Endothelial cell of umbilical vein (primary cell): ENCODE measurements at regions not wholly inside any gene's neighbourhood (a gene's known extent, or its start where the extent isn't known, plus 50 kb on each side); places are given as distances from the start of the nearest gene placed in this dataset.

Experiments
- BruUV-seq: library from RNA; stranded (reverse); fragments of 400-500 nt; replicated peaks from 2 replicates; lab custom pipeline; 2021; lab: Mats Ljungman, UMichigan
- CTCF ChIA-PET: fragments of 300-600, 350-600 bp; sonication (Branson Sonifier 250); formaldehyde crosslinking; loops from one replicate; lab custom pipeline; 2021; ENCODE audit warnings: antibody characterized with exemption, inconsistent platforms; lab: Charles Lee
- POLR2A ChIA-PET: fragments of 300-600, 350-600 bp; sonication (Branson Sonifier 250); formaldehyde crosslinking; loops from one replicate; lab custom pipeline; 2021; ENCODE audit warnings: antibody characterized with exemption, inconsistent platforms; lab: Charles Lee
- DNase-seq: peaks from one replicate; pipeline ENCODE4 v3.0.0-alpha.2; 2011; ENCODE audit warnings: low read depth, low spot score
- FAIRE-seq: peaks from 2 replicates; lab custom pipeline; 2011; peaks lifted over from hg19 to GRCh38; lab: Jason Lieb, UNC
- H2AFZ ChIP-seq: 2 replicates; pipeline ENCODE4 v1.6.0; 2012; ENCODE audit warnings: low read depth, low read length, control low read depth, inconsistent platforms
- H3K27ac ChIP-seq: 2 replicates; pipeline ENCODE4 v1.5.1; 2011; ENCODE audit warnings: low read depth, mild to moderate bottlenecking, control low read depth, low read length, moderate library complexity; ENCODE audit not compliant: insufficient read depth
- H3K27me3 ChIP-seq, 2 experiments: 2 replicates each; pipeline versions ENCODE4 v1.6.0 to v1.6.1; 2011; ENCODE audit warnings: low read length in 2 of 2, mixed read lengths in 1 of 2; ENCODE audit not compliant: control insufficient read depth in 2 of 2, insufficient read depth in 2 of 2
- H3K36me3 ChIP-seq, 2 experiments: 2 replicates in 1 of 2; 3 replicates in 1 of 2; pipeline ENCODE4 v1.5.1; 2011; ENCODE audit warnings: low read length in 2 of 2, mild to moderate bottlenecking in 1 of 2, moderate library complexity in 1 of 2; ENCODE audit not compliant: control insufficient read depth in 2 of 2, insufficient read depth in 2 of 2; ENCODE audit errors: extremely low read depth in 1 of 2
- H3K4me1 ChIP-seq: 3 replicates; pipeline ENCODE4 v1.5.1; 2011; ENCODE audit warnings: mild to moderate bottlenecking, low read length; ENCODE audit not compliant: control insufficient read depth, insufficient read depth; ENCODE audit errors: extremely low read depth
- H3K4me2 ChIP-seq: 2 replicates; pipeline ENCODE4 v1.6.1; 2011; ENCODE audit warnings: low read length, control low read depth, mixed read lengths; ENCODE audit not compliant: insufficient read depth
- H3K4me3 ChIP-seq, 3 experiments: fragments of 200-600 bp in 1 of 3; sonication (generic), shearing (Covaris generic) in 1 of 3; replicated peaks in 1 of 3; 2 replicates each; pipeline ENCODE4 v1.5.1; 2011 to 2016; ENCODE audit warnings: control low read depth in 3 of 3, low read length in 3 of 3, mild to moderate bottlenecking in 2 of 3, inconsistent platforms in 1 of 3, low read depth in 1 of 3, moderate library complexity in 1 of 3; ENCODE audit not compliant: insufficient read depth in 1 of 3
- H3K79me2 ChIP-seq: 2 replicates; pipeline ENCODE4 v1.6.0; 2012; ENCODE audit warnings: low read length, inconsistent platforms; ENCODE audit not compliant: control insufficient read depth, insufficient read depth
- H3K9ac ChIP-seq: replicated peaks from 2 replicates; pipeline ENCODE3; 2011; ENCODE audit warnings: low read length, control low read depth; ENCODE audit not compliant: insufficient read depth; ENCODE audit errors: extremely low read depth
- H3K9me1 ChIP-seq: replicated peaks from 3 replicates; pipeline ENCODE4 v1.6.0; 2011; ENCODE audit warnings: mild to moderate bottlenecking, low read length; ENCODE audit not compliant: control insufficient read depth, insufficient read depth; ENCODE audit errors: extremely low read depth
- H3K9me3 ChIP-seq: replicated peaks from 2 replicates; pipeline ENCODE4 v1.5.1; 2012; ENCODE audit warnings: low read length, inconsistent platforms; ENCODE audit not compliant: control insufficient read depth, insufficient read depth
- H4K20me1 ChIP-seq: replicated peaks from 2 replicates; pipeline ENCODE3; 2011; ENCODE audit warnings: mild to moderate bottlenecking, low read length; ENCODE audit not compliant: control insufficient read depth, insufficient read depth; ENCODE audit errors: extremely low read depth
- CTCF ChIP-seq, 2 donors: IDR thresholded peaks; 1 replicate in 1 of 2; 2 replicates in 1 of 2; pipeline ENCODE4 v1.5.1; 2011; ENCODE audit warnings: low read length in 2 of 2, mild to moderate bottlenecking in 2 of 2, moderate library complexity in 2 of 2, control low read depth in 1 of 2, inconsistent platforms in 1 of 2, low read depth in 1 of 2; ENCODE audit not compliant: insufficient read depth in 1 of 2; ENCODE audit errors: extremely low read depth in 1 of 2
- EZH2 ChIP-seq: IDR thresholded peaks from 2 replicates; pipeline ENCODE4 v1.6.1; 2012; ENCODE audit warnings: borderline replicate concordance, low read depth, mild to moderate bottlenecking, moderate library complexity, low read length, inconsistent platforms; ENCODE audit not compliant: severe bottlenecking
- FOS ChIP-seq: IDR thresholded peaks from 2 replicates; pipeline ENCODE4 v1.6.1; 2011; ENCODE audit warnings: mild to moderate bottlenecking, low read length, moderate library complexity, borderline replicate concordance; ENCODE audit not compliant: insufficient read depth
- GATA2 ChIP-seq: IDR thresholded peaks from 2 replicates; pipeline ENCODE4 v1.7.0; 2011; ENCODE audit warnings: low read depth, mild to moderate bottlenecking, moderate library complexity, mixed read lengths, low read length; ENCODE audit not compliant: insufficient read length, insufficient read depth
- JUN ChIP-seq: IDR thresholded peaks from 2 replicates; pipeline ENCODE4 v1.6.1; 2011; ENCODE audit warnings: borderline replicate concordance, low read depth; ENCODE audit not compliant: insufficient read length, insufficient read depth
- MYC ChIP-seq: IDR thresholded peaks from one replicate; pipeline ENCODE4 v1.6.1; 2011; ENCODE audit warnings: mild to moderate bottlenecking, low read depth, low read length
- POLR2A ChIP-seq: IDR thresholded peaks from 2 replicates; pipeline ENCODE4 v1.6.1; 2012; ENCODE audit warnings: low read depth, mild to moderate bottlenecking, control low read depth, low read length
- dilution Hi-C: fragments of 300-500 bp; cut with MboI; formaldehyde crosslinking; loops from one replicate; pipeline ENCODE4 v1.15.0; 2019; ENCODE audit warnings: low sequenced_read_pairs; ENCODE audit not compliant: extremely low pct_ligation_motif_present
- intact Hi-C: fragments of 100-400 bp; cut with micrococcal nuclease; formaldehyde crosslinking; loops from one replicate; pipeline ENCODE4 v1.10.0; 2022
- TF ChIP-seq, protein P1 (sequence below): IDR thresholded peaks from 2 replicates; pipeline ENCODE4 v1.6.1; 2011; ENCODE audit not compliant: insufficient read depth, insufficient read length

DNA sequence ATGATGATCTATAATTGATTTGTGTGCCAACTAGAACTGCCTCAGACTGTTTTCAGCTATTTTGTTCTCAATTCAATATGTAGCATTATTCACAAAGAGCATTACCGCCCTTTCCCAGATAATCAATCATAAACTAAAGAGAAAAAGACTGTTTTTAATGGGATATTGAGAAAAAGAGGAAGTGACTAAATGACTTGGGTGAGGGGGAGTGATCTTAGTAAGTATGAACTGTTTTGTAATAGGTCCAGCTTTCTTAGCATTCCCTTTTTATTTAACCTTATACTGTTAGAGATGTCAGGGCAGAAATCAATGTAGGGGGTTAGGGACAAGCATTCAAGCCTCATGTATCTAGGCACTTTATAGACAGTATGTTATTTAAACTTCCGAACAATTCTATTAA, 157.8 kb upstream of the DPYD start:
- H3K27me3 ChIP-seq = no peaks in the 10 kb centered on the region
- no peak overlapping the region for H3K4me3 ChIP-seq
- H3K36me3 ChIP-seq = no peaks in the 10 kb centered on the region
- DNase-seq = no peak
- dilution Hi-C loops = no loop called here
- no peaks in the 10 kb centered on the region for H3K9me3 ChIP-seq
- no peaks in the 10 kb centered on the region for H4K20me1 ChIP-seq
- peaks cover 19% of the 10 kb centered on the region for H3K4me1 ChIP-seq
- no peak for FAIRE-seq
- intact Hi-C loops = no loop called here
- POLR2A ChIA-PET = no interaction called here
- H3K4me2 ChIP-seq = no peak overlapping the region
- H3K27ac ChIP-seq = no peak overlapping the region
- CTCF ChIA-PET = interaction anchor here (1.0 kb wide), 1 partner anchor 8 kb away, joined by 3 read pairs; no protein-coding TSS in a partner anchor
- no peaks in the 10 kb centered on the region for H3K79me2 ChIP-seq
- no TSS peak for BruUV-seq
- no peak overlapping the region for H3K9ac ChIP-seq
- H2AFZ ChIP-seq = no peak overlapping the region
- TF ChIP-seq EZH2 = no peak
- TF ChIP-seq CTCF (IDR thresholded peaks at IDR 0.05; ENCODE audit: extremely low read depth in 1 of 2, insufficient read depth in 1 of 2, low read depth in 1 of 2, low read length in 2 of 2) = no peak
- no peak for TF ChIP-seq FOS
- TF ChIP-seq GATA2 = no peak
- no peak for TF ChIP-seq MYC
- no peaks in the 10 kb centered on the region for H3K9me1 ChIP-seq

DNA sequence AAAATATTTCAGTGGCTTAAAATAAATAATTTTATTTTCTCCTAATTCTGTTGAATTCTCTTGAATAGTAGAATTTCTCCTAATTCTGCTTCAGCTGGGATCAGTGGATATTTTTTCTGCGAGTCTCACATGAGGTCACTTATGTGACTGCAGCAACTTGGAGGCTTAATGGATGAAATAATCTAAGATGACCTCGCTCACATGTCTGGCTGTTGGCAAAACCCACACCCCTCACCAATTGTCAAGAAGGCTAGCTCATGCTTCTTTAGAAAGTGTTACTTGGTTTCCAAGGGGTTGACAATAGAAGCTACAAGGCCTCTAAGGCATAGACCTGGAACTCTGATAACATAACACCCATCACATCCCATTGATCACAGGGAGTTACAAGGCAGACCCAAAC, 156.9 kb upstream of the DPYD start:
- BruUV-seq = no TSS peak
- Histone ChIP-seq H3K9me1 (no peaks in the 10 kb centered on the region), H3K4me2 (no peak overlapping the region), H3K36me3 (no peaks in the 10 kb centered on the region), H2AFZ (no peak overlapping the region), H3K9me3 (no peaks in the 10 kb centered on the region), H3K27ac (no peak overlapping the region), H3K79me2 (no peaks in the 10 kb centered on the region), H3K4me3 (no peak overlapping the region), H4K20me1 (no peaks in the 10 kb centered on the region), H3K4me1 (peaks cover 19% of the 10 kb centered on the region), H3K27me3 (no peaks in the 10 kb centered on the region), H3K9ac (no peak overlapping the region)
- POLR2A ChIA-PET = no interaction called here
- FAIRE-seq (no peak), DNase-seq (no peak)
- dilution Hi-C loops (no loop called here), intact Hi-C loops (no loop called here)
- CTCF ChIA-PET = no interaction called here
- TF ChIP-seq JUN = no peak
- TF ChIP-seq FOS = no peak
- no peak for TF ChIP-seq POLR2A
- TF ChIP-seq, protein P1, sequence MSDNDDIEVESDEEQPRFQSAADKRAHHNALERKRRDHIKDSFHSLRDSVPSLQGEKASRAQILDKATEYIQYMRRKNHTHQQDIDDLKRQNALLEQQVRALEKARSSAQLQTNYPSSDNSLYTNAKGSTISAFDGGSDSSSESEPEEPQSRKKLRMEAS = no peak
- TF ChIP-seq CTCF (IDR thresholded peaks at IDR 0.05; ENCODE audit: extremely low read depth in 1 of 2, insufficient read depth in 1 of 2, low read depth in 1 of 2, low read length in 2 of 2) = no peak
